HG03378 (cell line): ENCODE measurements at regions not wholly inside any gene's neighbourhood (a gene's known extent, or its start where the extent isn't known, plus 50 kb on each side); places are given as distances from the start of the nearest gene placed in this dataset.
A peak's percentile ranks its signal among the peaks of the same experiment; 100 is the strongest.

Experiments used
- ATAC-seq: cut with Tn5 transposase; IDR thresholded peaks from one replicate; pipeline ENCODE4 v1.9.1; 2021; ENCODE audit warnings: mild to moderate bottlenecking, moderate library complexity; ENCODE audit not compliant: unreplicated experiment

DNA sequence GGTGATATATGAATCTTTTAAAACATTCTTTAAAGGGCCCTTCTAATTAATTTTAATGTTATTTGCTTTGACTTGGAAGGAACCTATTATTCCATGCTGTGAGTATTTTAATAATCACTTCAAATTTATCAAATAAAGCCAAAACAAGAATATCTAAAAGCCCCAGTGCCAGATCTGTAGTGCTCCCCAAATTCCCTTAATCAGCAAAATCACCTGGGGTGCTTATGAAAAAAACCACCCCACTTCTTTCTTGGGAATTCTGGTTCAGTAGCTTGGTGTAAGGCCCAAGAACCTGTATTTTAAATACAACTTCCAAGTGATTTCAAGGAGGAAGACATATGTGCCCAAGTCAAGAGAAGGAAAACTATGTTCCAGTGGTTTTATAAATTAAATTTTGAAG lies 202.4 kb upstream of the OSR1 start:
- ATAC-seq = no peak

DNA sequence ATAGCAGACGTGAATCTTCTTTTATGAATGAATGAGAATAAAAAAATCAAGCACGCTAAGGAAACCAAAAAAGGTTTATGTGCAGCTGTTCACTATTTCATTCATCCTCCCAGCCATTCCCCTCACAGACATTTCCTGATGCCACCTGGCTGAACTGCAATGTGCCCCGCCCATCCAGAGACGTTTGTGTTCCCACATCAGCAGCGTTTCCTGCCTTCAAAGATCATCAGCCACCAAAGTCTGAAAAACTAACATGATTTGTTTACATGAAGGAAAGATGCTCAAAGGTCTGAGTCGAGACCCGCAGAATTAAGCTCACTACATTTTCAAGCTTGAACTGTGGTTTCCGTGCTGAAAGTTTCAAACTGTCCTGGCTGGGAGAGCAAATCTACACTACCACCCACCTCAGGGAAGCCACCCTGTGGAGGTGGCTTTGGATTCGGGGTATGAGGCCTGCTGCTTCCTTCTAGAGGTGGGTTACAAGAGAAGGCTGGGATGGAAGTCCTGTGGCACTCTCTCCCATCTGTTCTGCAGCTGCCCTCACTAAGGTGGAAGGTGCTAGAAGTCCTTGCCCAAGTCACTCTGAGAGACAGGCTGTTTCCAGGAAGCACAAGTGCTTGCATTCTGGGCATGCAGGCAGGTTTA lies 201.3 kb upstream of the OSR1 start:
- ATAC-seq = no peak

DNA sequence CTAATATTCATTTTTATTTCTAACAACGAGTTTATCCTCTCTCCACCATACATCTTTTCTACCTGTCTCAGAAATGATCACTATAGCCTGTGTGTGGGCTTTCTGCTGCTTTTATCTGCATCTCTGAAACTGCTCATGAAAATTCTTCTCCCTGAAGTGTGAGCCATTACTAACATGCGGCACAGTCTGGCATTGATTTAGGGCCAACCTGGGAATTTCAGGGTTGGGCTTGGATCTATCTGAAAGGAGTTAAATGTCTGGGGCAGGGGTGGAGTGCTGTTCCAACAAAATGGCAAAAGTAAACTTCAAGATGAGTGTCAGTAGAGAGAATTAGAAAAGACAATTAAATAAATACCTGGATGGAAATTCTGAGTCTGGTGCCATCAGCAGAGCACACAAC lies 198.2 kb upstream of the OSR1 start:
- no peak for ATAC-seq

DNA sequence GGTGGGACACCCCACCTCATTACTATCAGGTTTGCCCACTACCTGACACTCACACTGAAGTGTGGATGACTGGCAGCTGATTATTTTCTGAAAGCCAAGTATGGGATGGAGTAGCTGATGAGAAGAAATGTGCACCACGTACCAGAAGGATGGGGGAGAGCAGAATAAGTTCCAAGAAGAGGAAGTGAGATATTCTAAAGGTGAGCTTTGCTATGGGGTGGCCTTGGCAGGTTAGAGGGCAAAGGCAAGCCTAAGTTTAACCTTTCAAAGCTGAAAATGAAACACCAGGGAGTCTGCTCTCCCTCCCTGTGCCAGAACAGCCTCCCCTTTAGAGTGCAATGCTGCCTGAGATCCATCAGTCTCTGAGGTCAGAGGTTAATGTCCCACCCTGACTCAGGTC lies 196.1 kb upstream of the OSR1 start:
- ATAC-seq = peak; percentile 60

DNA sequence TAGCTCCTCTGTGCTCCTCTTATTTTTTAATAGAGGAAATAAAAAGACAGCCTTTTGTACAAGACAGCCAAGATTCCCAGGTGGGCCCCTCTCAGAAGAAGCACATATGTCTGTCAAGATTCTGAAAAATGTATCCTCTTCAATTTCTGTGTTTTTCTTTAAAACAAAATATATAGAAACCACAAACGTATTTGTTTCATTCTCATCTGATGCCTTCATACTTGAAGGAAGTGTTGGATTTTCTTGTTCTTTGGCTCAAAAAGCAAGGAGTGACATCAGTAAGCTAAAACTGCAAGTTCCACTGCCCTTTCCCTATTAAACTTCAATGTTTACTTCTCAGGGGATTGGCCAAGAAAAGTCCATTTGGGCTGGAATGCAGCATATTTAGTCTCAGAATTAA lies 193.8 kb upstream of the OSR1 start:
- no peak for ATAC-seq

DNA sequence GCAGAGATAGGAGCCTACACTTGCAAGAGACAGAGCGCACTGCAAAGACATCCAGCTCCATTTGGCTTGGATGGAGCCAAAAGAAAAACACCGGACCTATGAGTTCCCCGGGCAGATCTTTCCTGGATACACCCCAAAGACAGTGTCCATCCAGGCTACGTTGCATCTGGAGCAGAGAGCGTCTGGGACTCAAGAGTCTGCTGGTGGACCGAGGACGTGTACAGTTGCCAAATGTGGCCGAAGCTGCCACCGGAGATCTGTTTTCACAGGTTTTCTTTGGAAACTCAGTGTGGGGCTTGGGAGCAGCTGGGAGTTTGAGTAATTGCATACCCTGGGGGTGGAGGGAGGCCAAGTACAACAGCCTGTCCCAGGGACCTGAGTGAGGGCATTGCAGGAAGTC lies 192.3 kb upstream of the OSR1 start:
- no peak for ATAC-seq

DNA sequence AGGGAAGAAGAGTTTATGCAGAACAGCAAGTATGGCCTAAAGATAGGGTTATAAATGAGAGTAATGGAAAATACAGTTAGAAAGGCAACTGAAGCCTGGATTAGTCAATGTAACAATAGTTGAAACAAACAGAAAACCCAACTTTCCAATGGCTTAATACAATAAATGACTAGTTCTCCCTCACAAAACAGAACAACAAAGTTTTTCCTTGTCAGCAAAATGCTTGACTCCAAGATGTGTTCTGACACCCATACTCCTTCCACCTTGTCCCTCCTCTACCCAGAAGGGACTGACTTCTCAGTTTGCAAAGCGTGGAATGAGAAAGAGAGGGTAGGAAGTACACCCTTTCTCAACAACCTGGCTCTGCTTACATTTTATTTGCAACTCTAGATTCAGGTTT lies 191.4 kb upstream of the OSR1 start:
- no peak for ATAC-seq

DNA sequence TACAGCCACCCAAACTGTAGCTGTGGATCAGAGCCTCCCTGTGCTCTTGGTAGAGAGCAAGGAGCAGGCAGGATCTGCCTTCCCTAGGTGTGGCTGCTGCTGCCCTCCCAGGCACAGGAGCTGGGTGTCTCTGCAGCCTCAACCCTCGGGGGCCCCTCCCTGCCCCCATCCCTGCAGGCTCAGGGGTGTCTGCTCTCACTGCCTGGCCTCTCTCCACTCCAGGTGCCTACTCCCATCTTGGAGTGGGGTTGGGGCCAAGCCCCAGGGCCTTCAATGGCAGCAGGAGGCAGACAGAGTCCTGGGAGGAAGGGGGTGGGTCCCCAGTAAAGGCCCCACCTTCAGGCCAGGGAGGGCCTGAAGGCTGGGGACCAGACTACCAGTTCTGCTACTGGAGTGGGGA lies 189.7 kb upstream of the OSR1 start:
- no peak for ATAC-seq

DNA sequence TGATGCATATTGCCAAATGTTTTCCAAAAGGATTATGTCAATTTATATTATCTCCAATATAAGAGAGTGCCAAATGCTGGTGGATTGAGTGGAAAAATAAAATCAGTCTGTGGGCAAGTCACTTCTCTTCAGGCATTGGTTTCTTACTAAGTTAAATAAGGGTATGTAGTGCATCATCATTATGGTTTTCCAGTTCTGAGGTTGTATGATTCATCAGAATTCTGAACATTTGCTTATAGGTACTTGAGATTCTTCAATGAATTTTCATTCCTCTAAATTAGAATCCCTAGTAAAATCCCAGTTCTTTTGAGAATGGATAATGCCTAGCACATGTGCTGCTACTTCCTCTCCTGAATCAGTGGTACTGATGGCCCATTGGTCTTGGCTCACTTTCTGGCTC lies 188.9 kb upstream of the OSR1 start:
- ATAC-seq = no peak

DNA sequence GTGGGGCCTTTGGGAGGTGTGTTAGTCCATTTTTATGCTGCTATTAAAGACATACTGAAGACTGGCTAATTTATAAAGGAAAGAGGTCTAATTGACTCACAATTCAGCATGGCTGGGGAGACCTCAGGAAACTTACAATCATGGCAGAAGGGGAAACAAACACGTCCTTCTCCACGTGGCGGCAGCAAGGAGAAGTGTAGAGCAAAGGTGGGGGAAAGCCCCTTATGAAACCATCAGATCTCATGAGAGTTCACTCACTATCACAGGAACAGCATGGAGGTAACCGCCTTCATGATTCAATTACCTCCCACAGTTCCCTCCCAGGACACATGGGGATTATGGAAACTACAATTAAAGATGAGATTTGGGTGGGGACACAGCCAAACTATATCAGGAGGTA lies 187.1 kb upstream of the OSR1 start:
- ATAC-seq = no peak

DNA sequence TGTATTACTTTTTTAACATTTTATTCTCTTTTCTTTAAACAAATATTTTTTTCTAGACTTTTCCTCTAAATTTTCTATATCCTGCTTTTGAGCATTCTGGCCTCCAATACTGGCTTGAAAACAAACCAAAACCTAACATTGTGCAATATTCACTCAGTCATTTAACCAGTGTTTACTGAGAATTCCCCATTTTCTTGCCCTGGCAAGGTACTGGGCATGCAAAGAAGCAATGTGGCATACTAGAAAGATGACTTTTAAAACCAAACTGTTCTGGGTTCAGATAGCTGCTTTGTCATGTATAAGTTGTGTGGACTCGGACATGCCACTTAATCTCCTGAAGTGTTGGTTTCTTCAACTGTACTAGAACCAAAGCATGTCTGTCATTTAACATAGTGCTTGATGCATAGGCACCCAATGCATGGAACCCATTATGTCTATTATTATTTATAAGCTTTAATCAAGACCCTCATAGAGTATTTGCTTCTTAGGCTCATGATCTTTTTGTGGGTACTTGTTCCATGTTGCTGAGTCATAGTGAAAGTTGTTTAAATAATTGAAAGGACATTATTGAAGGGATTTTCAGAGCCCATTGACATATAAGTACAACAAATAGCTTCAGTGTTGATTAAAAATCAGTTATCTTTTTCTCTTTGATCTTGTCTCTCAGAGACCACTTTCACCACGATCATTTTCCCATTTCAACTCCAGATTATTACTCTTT lies 185.4 kb upstream of the OSR1 start:
- no peak for ATAC-seq

DNA sequence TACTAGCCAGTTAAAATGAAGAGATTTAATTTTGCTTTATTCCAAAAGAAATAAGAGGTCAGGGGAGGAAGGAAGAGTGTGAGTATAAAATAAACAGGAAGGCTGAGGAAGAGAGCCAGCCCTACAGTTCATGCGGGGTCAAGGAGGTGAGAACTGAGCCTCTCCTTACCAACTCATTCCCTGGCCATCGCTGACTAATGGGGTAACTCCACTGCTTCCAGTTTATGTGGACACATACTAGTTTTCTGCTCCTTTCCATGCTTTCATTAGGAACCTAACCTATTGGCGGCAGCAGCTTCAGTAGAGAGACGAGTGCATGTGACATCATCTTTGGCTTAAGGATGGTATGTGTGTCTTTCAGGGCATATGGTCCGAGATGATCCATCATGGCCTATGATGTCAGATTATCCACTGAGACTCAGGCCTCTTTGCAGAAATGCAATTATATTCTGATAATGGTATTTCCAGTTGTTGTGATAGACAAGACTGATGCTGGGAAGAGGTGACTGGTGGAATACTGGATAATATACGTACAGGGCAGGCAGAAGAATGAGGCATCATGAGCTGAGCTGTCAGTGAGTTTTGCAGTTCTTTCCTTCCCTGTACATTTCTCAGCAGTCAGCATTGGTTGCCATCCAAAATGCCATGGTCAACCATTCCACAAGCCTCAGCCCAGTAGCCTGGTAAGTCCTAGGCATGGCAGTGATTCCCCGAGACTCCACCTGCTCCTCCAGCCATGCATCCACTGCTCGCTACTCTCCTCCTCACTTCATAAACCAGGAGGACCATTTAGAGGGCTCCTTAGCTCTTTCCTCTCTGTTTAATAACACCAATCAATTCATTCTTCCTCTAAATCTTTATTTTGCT lies 184.6 kb upstream of the OSR1 start:
- ATAC-seq = no peak

DNA sequence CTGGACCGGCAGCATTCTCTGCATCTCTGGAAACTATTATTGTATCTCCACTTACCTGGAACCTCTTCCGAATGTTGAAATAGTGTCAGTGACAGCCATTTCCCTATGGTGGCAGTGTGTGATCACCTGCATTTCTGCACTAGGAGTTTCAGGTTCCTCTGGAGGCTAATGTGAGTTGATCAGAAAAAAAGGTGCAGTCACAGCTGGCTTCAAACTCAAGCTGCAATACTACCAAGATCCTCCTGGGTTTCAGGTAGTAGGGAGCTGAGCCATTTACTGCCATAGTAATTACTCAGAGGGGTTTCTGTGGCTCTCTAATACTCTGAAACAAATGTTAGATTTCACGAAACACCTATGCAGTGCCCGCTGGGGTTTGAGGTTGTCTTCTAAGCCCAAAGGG lies 183.5 kb upstream of the OSR1 start:
- no peak for ATAC-seq

DNA sequence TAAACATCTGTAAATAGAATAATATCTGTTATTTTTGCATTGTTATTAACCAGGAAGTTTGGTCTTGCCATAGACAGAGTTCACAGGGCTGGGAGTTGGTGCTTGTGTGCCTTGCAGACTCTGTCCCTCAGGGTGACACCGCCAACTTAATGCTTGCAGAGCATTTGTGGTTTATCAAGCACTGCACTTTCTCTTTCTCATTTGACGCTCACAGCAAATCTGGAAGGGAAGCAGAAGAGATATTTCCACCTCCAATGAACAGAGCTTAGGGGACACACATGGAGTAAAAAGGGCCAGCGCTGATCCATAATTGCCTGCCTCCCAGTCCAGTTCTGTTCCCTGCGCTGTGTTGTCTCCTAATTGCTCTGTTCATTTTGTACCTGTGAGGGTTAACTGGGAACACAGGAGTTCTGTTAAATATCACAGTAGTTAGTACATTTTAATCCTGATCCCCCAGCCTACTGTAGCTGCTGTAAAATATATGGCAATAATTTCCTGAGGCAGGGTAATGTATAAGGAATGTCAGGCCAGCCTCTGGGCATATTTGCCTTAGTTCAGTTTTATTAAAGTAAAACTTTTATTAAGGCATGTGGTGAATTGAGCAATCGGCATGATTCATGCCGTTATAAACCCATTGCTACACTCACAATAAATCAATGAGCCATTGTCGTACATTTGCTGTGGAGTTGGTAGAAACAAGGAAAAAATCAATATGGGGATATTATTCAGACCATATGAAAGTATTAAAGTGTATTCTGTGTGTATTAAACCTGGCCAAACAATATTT lies 182.5 kb upstream of the OSR1 start:
- no peak for ATAC-seq

DNA sequence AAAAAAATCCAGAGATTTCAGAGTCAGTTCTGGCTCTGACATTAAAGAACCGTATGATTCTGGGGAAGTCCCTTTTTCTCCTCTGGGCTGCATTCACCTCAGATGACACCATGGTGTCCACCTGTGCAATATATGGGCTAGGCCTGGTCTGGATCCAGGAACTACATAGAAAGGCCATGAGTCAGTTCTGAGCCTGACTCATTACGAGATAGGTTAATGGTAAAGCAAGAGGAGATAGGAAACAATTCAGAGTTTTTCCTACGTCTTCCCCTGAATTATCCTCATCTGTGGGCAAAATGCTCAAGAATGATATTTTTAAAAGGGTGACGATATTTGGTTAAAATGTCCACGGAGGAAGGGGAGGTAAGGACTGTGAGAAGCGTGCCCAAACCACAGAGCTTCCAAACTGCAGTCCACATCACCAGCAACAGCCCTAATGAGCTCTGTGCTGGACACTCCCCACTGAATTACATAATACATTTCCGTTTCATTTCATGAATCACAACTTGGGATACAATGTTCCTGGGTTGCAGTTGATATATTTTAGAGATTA lies 180.1 kb upstream of the OSR1 start:
- ATAC-seq = no peak

DNA sequence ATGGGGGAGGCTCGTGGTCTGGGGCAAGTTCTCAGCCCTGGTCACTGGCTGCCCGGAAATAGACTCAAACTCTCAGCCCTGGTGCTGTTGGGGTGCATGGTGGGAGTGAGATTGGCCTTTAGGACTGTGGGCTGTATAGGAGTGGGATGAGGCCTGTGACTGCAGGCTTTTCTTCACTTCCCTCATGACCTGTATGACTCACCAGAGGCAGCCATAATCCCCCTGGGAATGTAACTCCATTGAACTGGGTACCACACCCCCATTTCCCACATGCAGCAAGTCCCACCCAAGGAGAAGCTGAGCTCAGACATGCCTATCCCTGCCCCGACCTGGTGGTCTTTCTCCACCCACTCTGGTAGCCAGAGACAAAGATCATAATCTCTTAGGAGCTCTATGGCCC lies 177.7 kb upstream of the OSR1 start:
- no peak for ATAC-seq

DNA sequence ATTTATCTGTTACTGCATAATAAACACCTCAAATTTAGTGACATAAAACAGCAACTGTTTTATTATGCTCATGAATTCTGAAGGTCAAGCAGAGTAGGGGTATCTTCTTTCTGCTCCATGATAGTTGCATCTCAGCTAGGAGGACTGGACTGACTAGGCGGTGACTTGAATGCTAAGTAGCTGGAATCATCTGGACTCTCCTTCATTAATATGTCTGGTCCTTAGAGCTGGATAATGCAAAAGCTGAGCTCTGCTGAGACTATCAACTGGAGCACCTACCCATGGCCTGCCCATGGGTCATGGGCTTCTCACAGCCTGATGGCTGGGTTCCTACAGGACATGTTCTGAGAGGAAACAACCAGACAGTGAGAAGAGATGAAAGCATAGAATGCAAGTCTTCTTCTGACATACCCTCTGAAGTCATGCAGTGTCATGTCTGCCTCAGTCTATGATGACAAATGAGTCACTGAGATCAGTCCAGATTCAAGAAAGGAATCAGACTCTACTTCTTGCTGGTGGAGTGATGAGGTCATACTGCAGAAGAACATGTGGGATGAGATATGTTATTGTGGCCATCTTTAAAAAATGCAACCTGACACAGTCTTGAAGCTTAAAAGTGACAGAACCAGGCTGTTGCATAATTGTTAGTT lies 174.2 kb upstream of the OSR1 start:
- ATAC-seq = no peak

DNA sequence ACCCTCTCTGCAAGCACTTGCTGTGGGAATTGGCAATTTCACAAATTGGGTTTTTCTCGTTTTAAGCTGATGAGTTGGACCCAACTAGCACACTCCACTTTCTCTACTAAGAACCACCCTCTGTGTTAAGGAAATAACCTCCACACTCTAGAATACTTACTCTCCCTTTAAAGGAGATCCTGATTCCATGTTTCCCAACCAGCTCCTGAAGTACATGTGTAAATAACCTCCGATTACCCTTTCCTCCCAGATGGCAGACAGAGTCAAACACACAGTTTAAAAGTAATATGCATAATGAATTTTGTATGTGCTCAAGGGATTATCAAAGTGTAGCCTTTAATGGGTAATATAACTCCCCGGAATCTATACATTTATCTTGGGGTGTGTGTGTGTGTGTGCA lies 171.3 kb upstream of the OSR1 start:
- no peak for ATAC-seq

DNA sequence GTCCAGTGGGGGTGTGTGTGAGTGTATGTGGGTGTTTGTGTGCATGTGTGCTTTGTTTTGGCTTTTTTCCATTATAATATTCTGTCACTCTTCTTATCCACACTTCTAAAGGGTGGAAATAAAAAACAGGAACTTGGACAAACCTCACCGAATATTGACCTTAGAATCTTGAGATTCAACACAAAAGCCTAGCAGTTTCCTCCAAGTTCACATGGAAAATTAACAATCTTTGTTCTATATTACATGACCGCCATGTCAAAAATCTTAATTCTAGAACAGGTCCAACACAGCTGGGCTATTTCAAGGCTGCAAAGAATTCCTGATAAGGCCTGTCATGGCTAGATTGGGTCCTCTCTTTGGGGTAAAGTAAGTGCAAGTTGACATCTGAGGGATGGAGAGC lies 169.3 kb upstream of the OSR1 start:
- no peak for ATAC-seq

DNA sequence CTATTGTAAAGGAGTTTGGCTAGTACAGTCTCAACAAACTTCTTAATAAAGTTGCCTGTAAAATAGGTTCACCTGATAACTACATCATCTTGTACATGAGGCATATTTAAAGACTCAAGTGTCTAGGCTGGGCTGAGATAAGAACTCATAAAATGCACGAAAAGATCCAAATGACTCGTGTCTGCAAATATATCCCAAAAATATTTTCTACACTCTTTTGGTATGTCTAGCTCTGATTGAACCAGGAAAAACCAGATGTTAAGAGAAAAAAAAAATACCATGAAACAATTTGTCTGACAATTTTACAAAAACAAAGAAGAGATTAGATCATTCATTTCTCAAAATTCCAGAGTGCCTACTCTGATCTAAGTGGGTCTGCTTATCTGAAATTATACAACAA lies 166.9 kb upstream of the OSR1 start:
- ATAC-seq = no peak
